H9 (cell line): ENCODE measurements at regions not wholly inside any gene's neighbourhood (a gene's known extent, or its start where the extent isn't known, plus 50 kb on each side); places are given as distances from the start of the nearest gene placed in this dataset.

Source experiments
- DNase-seq: peaks from one replicate; pipeline ENCODE4 v3.0.0-alpha.2; 2017
- H2AFZ ChIP-seq: one replicate; pipeline ENCODE4 v1.6.1; 2013; ENCODE audit warnings: mild to moderate bottlenecking, low read length, control low read depth, moderate library complexity
- H2AK5ac ChIP-seq: 2 replicates; pipeline ENCODE4 v1.6.1; 2013; ENCODE audit warnings: low read length, control low read depth, mixed read lengths; ENCODE audit not compliant: insufficient read length
- H2BK120ac ChIP-seq: one replicate; pipeline ENCODE4 v1.6.1; 2013; ENCODE audit warnings: low read depth, mild to moderate bottlenecking, low read length, control low read depth, inconsistent platforms; ENCODE audit not compliant: poor library complexity, severe bottlenecking
- H2BK12ac ChIP-seq: 2 replicates; pipeline ENCODE4 v1.6.1; 2013; ENCODE audit warnings: low read length, control low read depth, mixed read lengths, low read depth; ENCODE audit not compliant: insufficient read length
- H2BK15ac ChIP-seq: 2 replicates; pipeline ENCODE4 v1.6.1; 2013; ENCODE audit warnings: low read depth, low read length, control low read depth
- H2BK20ac ChIP-seq: one replicate; pipeline ENCODE4 v1.6.1; 2013; ENCODE audit warnings: low read depth, mild to moderate bottlenecking, low read length, control low read depth, inconsistent platforms; ENCODE audit not compliant: poor library complexity, severe bottlenecking
- H2BK5ac ChIP-seq: 2 replicates; pipeline ENCODE4 v1.6.1; 2013; ENCODE audit warnings: low read length, control low read depth, mixed read lengths; ENCODE audit not compliant: insufficient read length
- H3K14ac ChIP-seq: 2 replicates; pipeline ENCODE4 v1.6.1; 2013; ENCODE audit warnings: low read length, control low read depth; ENCODE audit not compliant: insufficient read depth
- H3K18ac ChIP-seq: 2 replicates; pipeline ENCODE4 v1.6.1; 2013; ENCODE audit warnings: low read depth, mild to moderate bottlenecking, mixed read lengths, low read length, control low read depth; ENCODE audit not compliant: insufficient read length
- H3K23ac ChIP-seq: 2 replicates; pipeline ENCODE4 v1.6.1; 2013; ENCODE audit warnings: low read length, control low read depth, mixed read lengths, low read depth; ENCODE audit not compliant: insufficient read length
- H3K23me2 ChIP-seq: 2 replicates; pipeline ENCODE4 v1.6.1; 2013; ENCODE audit warnings: low read depth, mild to moderate bottlenecking, mixed read lengths, low read length, control low read depth; ENCODE audit not compliant: insufficient read length, poor library complexity, severe bottlenecking
- H3K27ac ChIP-seq: 2 replicates; pipeline ENCODE4 v1.5.1; 2013; ENCODE audit warnings: low read length, control low read depth, mixed read lengths, low read depth; ENCODE audit not compliant: insufficient read length
- H3K27me3 ChIP-seq: 2 replicates; pipeline ENCODE4 v1.6.1; 2013; ENCODE audit warnings: low read length, control low read depth, inconsistent platforms; ENCODE audit not compliant: insufficient read depth
- H3K4ac ChIP-seq: 2 replicates; pipeline ENCODE4 v1.6.1; 2013; ENCODE audit warnings: low read depth, mild to moderate bottlenecking, control low read depth, inconsistent platforms, low read length, moderate library complexity
- H3K4me1 ChIP-seq: 2 replicates; pipeline ENCODE4 v1.6.1; 2013; ENCODE audit warnings: low read length, control low read depth, inconsistent platforms; ENCODE audit not compliant: insufficient read depth
- H3K4me2 ChIP-seq: 2 replicates; pipeline ENCODE4 v1.6.1; 2013; ENCODE audit warnings: low read length, control low read depth, mixed read lengths; ENCODE audit not compliant: insufficient read length, insufficient read depth
- H3K56ac ChIP-seq: 2 replicates; pipeline ENCODE4 v1.6.1; 2013; ENCODE audit warnings: low read depth, mild to moderate bottlenecking, mixed read lengths, low read length, control low read depth; ENCODE audit not compliant: insufficient read length
- H3K79me1 ChIP-seq: 2 replicates; pipeline ENCODE4 v1.6.1; 2013; ENCODE audit warnings: low read depth, mild to moderate bottlenecking, moderate library complexity, low read length, control low read depth, inconsistent platforms; ENCODE audit not compliant: insufficient read depth, poor library complexity, severe bottlenecking
- H3K79me2 ChIP-seq: 2 replicates; pipeline ENCODE4 v1.6.1; 2013; ENCODE audit warnings: low read length, control low read depth, inconsistent platforms; ENCODE audit not compliant: insufficient read depth
- H3K9ac ChIP-seq: 2 replicates; pipeline ENCODE4 v1.6.1; 2013; ENCODE audit warnings: low read length, control low read depth, mixed read lengths; ENCODE audit not compliant: insufficient read length; ENCODE audit errors: extremely low read depth
- H3K9me3 ChIP-seq: one replicate; pipeline ENCODE4 v1.6.1; 2013; ENCODE audit warnings: low read depth, low read length, inconsistent platforms; ENCODE audit not compliant: control insufficient read depth
- H3T11ph ChIP-seq: one replicate; pipeline ENCODE4 v1.6.1; 2013; ENCODE audit warnings: mild to moderate bottlenecking, low read length, control low read depth, inconsistent platforms
- H4K20me1 ChIP-seq: one replicate; pipeline ENCODE4 v1.6.1; 2013; ENCODE audit not compliant: control insufficient read depth, insufficient read length, insufficient read depth
- H4K5ac ChIP-seq: 2 replicates; pipeline ENCODE4 v1.6.1; 2013; ENCODE audit warnings: low read depth, mild to moderate bottlenecking, mixed read lengths, low read length, control low read depth; ENCODE audit not compliant: insufficient read length
- H4K8ac ChIP-seq: replicated peaks from 2 replicates; pipeline ENCODE4 v1.6.1; 2013; ENCODE audit warnings: low read length, control low read depth, mixed read lengths, low read depth; ENCODE audit not compliant: insufficient read length
- H4K91ac ChIP-seq: 2 replicates; pipeline ENCODE4 v1.6.1; 2013; ENCODE audit warnings: low read depth, mild to moderate bottlenecking, moderate library complexity, mixed read lengths, low read length, control low read depth; ENCODE audit not compliant: insufficient read length
- H3K27ac Mint-ChIP-seq, 3 experiments: 2 replicates in 2 of 3; 3 replicates in 1 of 3; pipeline ENCODE4 v1.8.0; 2020 to 2021; ENCODE audit warnings: mixed read lengths in 3 of 3, mild to moderate bottlenecking in 1 of 3, moderate library complexity in 1 of 3
- H3K27me3 Mint-ChIP-seq: 2 replicates; pipeline ENCODE4 v1.8.0; 2021; ENCODE audit warnings: low read depth, mild to moderate bottlenecking, moderate library complexity, mixed read lengths
- H3K36me3 Mint-ChIP-seq, 3 experiments: 2 replicates in 2 of 3; 3 replicates in 1 of 3; pipeline ENCODE4 v1.8.0; 2020 to 2021; ENCODE audit warnings: low read depth in 3 of 3, mixed read lengths in 3 of 3; ENCODE audit not compliant: insufficient read depth in 1 of 3
- H3K4me1 Mint-ChIP-seq, 2 experiments: 2 replicates each; pipeline ENCODE4 v1.8.0; 2020; ENCODE audit warnings: mixed read lengths in 2 of 2
- H3K4me3 Mint-ChIP-seq, 2 experiments: 2 replicates in 1 of 2; 3 replicates in 1 of 2; pipeline ENCODE4 v1.8.0; 2020 to 2021; ENCODE audit warnings: mild to moderate bottlenecking in 2 of 2, mixed read lengths in 2 of 2, moderate library complexity in 1 of 2
- H3K9me3 Mint-ChIP-seq, 2 experiments: 2 replicates in 1 of 2; 3 replicates in 1 of 2; pipeline ENCODE4 v1.8.0; 2020; ENCODE audit warnings: mild to moderate bottlenecking in 2 of 2, mixed read lengths in 2 of 2, moderate library complexity in 1 of 2
- WGBS: extraction: QIAGEN DNeasy Blood & Tissue Kit; methylation state at CpG from one replicate; pipeline ENCODE4 v1.1.7; 2013; ENCODE audit warnings: missing lambda C conversion rate, low lambda C conversion rate, mixed read lengths; ENCODE audit not compliant: insufficient read length; ENCODE audit errors: extremely low coverage; 5-methylcytosine and 5-hydroxymethylcytosine counted together
- TF ChIP-seq, protein P1 (sequence below): fragments of 200-600 bp; sonication (generic); conservative IDR thresholded peaks from 3 replicates; pipeline ENCODE4 v1.8.0; 2021; ENCODE audit warnings: antibody characterized with exemption, mild to moderate bottlenecking

DNA sequence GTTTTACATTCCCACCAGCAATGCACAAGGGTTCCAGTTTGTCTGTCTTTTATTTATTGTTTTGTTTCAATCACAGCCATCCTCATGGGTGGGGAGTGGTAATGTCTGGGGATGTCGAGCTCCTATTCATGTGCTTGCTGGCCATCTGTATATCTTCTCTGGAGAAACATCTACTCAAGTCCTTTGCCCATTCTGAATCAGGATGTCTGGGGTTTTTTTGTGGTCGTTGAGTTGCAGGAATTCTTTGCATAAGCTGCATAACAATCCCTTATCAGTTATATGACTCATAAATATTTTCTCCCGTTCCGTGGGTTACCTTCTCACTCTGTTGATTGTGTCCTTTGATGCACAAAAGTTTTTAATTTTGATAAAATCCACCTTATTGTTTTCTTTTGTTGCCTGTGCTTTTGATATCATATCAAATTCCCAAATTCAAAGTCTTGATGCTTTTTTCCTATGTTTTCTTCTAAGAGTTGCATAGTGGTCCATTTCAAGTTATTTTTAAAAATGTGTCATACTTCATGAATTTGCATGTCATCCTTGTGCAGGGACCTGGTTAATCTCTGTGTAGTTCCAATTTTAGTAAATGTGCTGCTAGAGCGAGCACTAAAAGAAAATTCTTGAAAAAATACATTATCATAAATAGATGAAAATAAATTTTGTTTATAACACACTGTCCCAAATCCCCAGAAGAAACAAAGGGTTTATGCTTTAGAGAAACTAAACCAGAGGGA is 54.9 kb upstream of the PDE10A start:
- Histone ChIP-seq H2AK5ac (no peak overlapping the region), H3K79me2 (no peaks in the 10 kb centered on the region), H3K4me1 (no peaks in the 10 kb centered on the region), H3K23me2 (no peaks in the 10 kb centered on the region), H3K56ac (no peak overlapping the region), H3K14ac (no peak overlapping the region), H3K23ac (no peak overlapping the region), H3T11ph (no peak overlapping the region), H3K9ac (no peak overlapping the region), H2BK12ac (no peak overlapping the region), H3K27me3 (no peaks in the 10 kb centered on the region), H4K20me1 (no peaks in the 10 kb centered on the region), H3K9me3 (no peaks in the 10 kb centered on the region), H2AFZ (no peak overlapping the region), H2BK5ac (no peak overlapping the region), H3K4me2 (no peak overlapping the region), H3K79me1 (no peaks in the 10 kb centered on the region), H2BK20ac (no peak overlapping the region), H3K18ac (no peak overlapping the region), H2BK15ac (no peak overlapping the region), H3K27ac (no peak overlapping the region), H4K8ac (no peak overlapping the region), H3K4ac (no peak overlapping the region), H4K5ac (no peak overlapping the region), H2BK120ac (no peak overlapping the region), H4K91ac (no peak overlapping the region)
- TF ChIP-seq, protein P1, sequence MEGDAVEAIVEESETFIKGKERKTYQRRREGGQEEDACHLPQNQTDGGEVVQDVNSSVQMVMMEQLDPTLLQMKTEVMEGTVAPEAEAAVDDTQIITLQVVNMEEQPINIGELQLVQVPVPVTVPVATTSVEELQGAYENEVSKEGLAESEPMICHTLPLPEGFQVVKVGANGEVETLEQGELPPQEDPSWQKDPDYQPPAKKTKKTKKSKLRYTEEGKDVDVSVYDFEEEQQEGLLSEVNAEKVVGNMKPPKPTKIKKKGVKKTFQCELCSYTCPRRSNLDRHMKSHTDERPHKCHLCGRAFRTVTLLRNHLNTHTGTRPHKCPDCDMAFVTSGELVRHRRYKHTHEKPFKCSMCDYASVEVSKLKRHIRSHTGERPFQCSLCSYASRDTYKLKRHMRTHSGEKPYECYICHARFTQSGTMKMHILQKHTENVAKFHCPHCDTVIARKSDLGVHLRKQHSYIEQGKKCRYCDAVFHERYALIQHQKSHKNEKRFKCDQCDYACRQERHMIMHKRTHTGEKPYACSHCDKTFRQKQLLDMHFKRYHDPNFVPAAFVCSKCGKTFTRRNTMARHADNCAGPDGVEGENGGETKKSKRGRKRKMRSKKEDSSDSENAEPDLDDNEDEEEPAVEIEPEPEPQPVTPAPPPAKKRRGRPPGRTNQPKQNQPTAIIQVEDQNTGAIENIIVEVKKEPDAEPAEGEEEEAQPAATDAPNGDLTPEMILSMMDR: no peak
- no CpG with 5 or more reads among the region's 5 CpGs for WGBS
- no peak overlapping the region for H3K4me3 Mint-ChIP-seq
- DNase-seq: no peak
- no peak overlapping the region for H3K27ac Mint-ChIP-seq
- H3K36me3 Mint-ChIP-seq: no peaks in the 10 kb centered on the region
- no peaks in the 10 kb centered on the region; the same call in 1 of the 2 replicates for H3K27me3 Mint-ChIP-seq
- no peaks in the 10 kb centered on the region for H3K9me3 Mint-ChIP-seq
- no peaks in the 10 kb centered on the region for H3K4me1 Mint-ChIP-seq
